IMR-90 (cell line): ENCODE measurements at regions not wholly inside any gene's neighbourhood (a gene's known extent, or its start where the extent isn't known, plus 50 kb on each side); places are given as distances from the start of the nearest gene placed in this dataset.

ENCODE experiments used
- ATAC-seq: fragments of 200-7000 bp; cut with Tn5 transposase; 2 replicates; pipeline ENCODE4 v1.9.1; 2020; ENCODE audit warnings: low read depth, mild to moderate bottlenecking, moderate library complexity
- BruUV-seq: library from RNA; stranded (reverse); fragments of 400-500 nt; replicated peaks from 2 replicates; lab custom pipeline; 2021; lab: Mats Ljungman, UMichigan
- CTCF ChIA-PET: fragments of 300-600 bp; formaldehyde crosslinking; extraction: SDS; loops from one replicate; lab custom pipeline; 2021; ENCODE audit warnings: antibody characterized with exemption; lab: Yijun Ruan, JAX
- POLR2A ChIA-PET: fragments of 300-600 bp; sonication (Branson Sonifier 250); formaldehyde crosslinking; loops from one replicate; lab custom pipeline; 2022; ENCODE audit warnings: antibody characterized with exemption; ENCODE audit not compliant: unreplicated experiment; lab: Charles Lee
- DNase-seq: peaks from one replicate; pipeline ENCODE4 v3.0.0; 2013
- H2AFZ ChIP-seq: replicated peaks from 2 replicates; pipeline ENCODE3; 2013; ENCODE audit warnings: low read length, mild to moderate bottlenecking; ENCODE audit not compliant: poor library complexity
- H2AK5ac ChIP-seq: 2 replicates; pipeline ENCODE4 v1.6.1; 2013; ENCODE audit warnings: low read depth, low read length, inconsistent platforms
- H2AK9ac ChIP-seq: replicated peaks from 2 replicates; pipeline ENCODE3; 2013; ENCODE audit warnings: mild to moderate bottlenecking, low read depth, low read length, moderate library complexity; ENCODE audit not compliant: poor library complexity
- H2BK120ac ChIP-seq: 2 replicates; pipeline ENCODE4 v1.6.1; 2013; ENCODE audit warnings: low read depth, low read length, inconsistent platforms
- H2BK15ac ChIP-seq: 3 replicates; pipeline ENCODE4 v1.6.1; 2013; ENCODE audit warnings: low read depth, low read length, inconsistent platforms
- H2BK20ac ChIP-seq: 2 replicates; pipeline ENCODE4 v1.6.1; 2013; ENCODE audit warnings: low read depth, mild to moderate bottlenecking, inconsistent platforms, low read length, moderate library complexity
- H2BK5ac ChIP-seq: 2 replicates; pipeline ENCODE4 v1.6.1; 2013; ENCODE audit warnings: mild to moderate bottlenecking, low read depth, low read length, inconsistent platforms; ENCODE audit not compliant: poor library complexity, severe bottlenecking
- H3K14ac ChIP-seq: replicated peaks from 2 replicates; pipeline ENCODE4 v1.6.1; 2013; ENCODE audit warnings: low read depth, low read length, inconsistent platforms
- H3K18ac ChIP-seq: 2 replicates; pipeline ENCODE4 v1.6.1; 2013; ENCODE audit warnings: low read depth, low read length, control low read depth
- H3K23ac ChIP-seq: 2 replicates; pipeline ENCODE4 v1.6.1; 2013; ENCODE audit warnings: low read depth, low read length, inconsistent platforms
- H3K27ac ChIP-seq: 2 replicates; pipeline ENCODE4 v1.5.1; 2013; ENCODE audit warnings: mild to moderate bottlenecking, control low read depth, low read length; ENCODE audit not compliant: insufficient read depth
- H3K27me3 ChIP-seq: 2 replicates; pipeline ENCODE4 v1.6.1; 2013; ENCODE audit warnings: low read length; ENCODE audit not compliant: control insufficient read depth, insufficient read depth
- H3K36me3 ChIP-seq: 2 replicates; pipeline ENCODE4 v1.6.1; 2013; ENCODE audit warnings: low read length, mixed read lengths; ENCODE audit not compliant: control insufficient read depth, insufficient read depth
- H3K4ac ChIP-seq: 2 replicates; pipeline ENCODE4 v1.6.1; 2013; ENCODE audit warnings: low read depth, low read length, inconsistent platforms
- H3K4me1 ChIP-seq: 2 replicates; pipeline ENCODE4 v1.6.1; 2013; ENCODE audit warnings: low read length, mixed read lengths; ENCODE audit not compliant: control insufficient read depth, insufficient read depth
- H3K4me2 ChIP-seq: 2 replicates; pipeline ENCODE4 v1.6.1; 2013; ENCODE audit warnings: low read depth, mild to moderate bottlenecking, control low read depth, low read length, moderate library complexity
- H3K4me3 ChIP-seq: 2 replicates; pipeline ENCODE4 v1.5.1; 2013; ENCODE audit warnings: low read depth, mild to moderate bottlenecking, control low read depth, low read length, moderate library complexity; ENCODE audit not compliant: insufficient read depth
- H3K56ac ChIP-seq: 2 replicates; pipeline ENCODE4 v1.6.1; 2013; ENCODE audit warnings: low read length, inconsistent platforms; ENCODE audit not compliant: insufficient read depth; ENCODE audit errors: extremely low read depth
- H3K79me1 ChIP-seq, 2 experiments: 2 replicates each; pipeline ENCODE4 v1.6.1; 2013; ENCODE audit warnings: low read length in 2 of 2, inconsistent platforms in 1 of 2, low read depth in 1 of 2
- H3K9ac ChIP-seq: 2 replicates; pipeline ENCODE4 v1.6.1; 2013; ENCODE audit warnings: low read depth, low read length, control low read depth
- H3K9me1 ChIP-seq: 2 replicates; pipeline ENCODE4 v1.6.1; 2013; ENCODE audit warnings: low read length, inconsistent platforms; ENCODE audit not compliant: insufficient read depth
- H3K9me3 ChIP-seq: 2 replicates; pipeline ENCODE4 v1.6.1; 2013; ENCODE audit warnings: low read length; ENCODE audit not compliant: control insufficient read depth, insufficient read depth
- H4K20me1 ChIP-seq: 2 replicates; pipeline ENCODE4 v1.6.1; 2013; ENCODE audit warnings: low read length, inconsistent platforms; ENCODE audit not compliant: insufficient read depth
- H4K5ac ChIP-seq: 2 replicates; pipeline ENCODE4 v1.6.1; 2013; ENCODE audit warnings: mild to moderate bottlenecking, low read depth, low read length, control low read depth
- H4K8ac ChIP-seq, 2 experiments: 2 replicates each; pipeline ENCODE4 v1.6.1; 2013; ENCODE audit warnings: low read depth in 2 of 2, low read length in 2 of 2, control low read depth in 1 of 2, inconsistent platforms in 1 of 2
- H4K91ac ChIP-seq: 2 replicates; pipeline ENCODE4 v1.6.1; 2013; ENCODE audit warnings: low read depth, low read length, inconsistent platforms; ENCODE audit not compliant: insufficient read depth
- BHLHE40 ChIP-seq: fragments of 150-350 bp; IDR thresholded peaks from 2 replicates; pipeline ENCODE4 v1.6.1; 2016; ENCODE audit warnings: mild to moderate bottlenecking, low read depth, low read length
- CEBPB ChIP-seq: IDR thresholded peaks from 2 replicates; pipeline ENCODE4 v1.6.1; 2012; ENCODE audit warnings: low read depth, low read length, improper control_type of control experiment
- CHD1 ChIP-seq: IDR thresholded peaks from 2 replicates; pipeline ENCODE4 v1.6.1; 2012; ENCODE audit warnings: low read depth, low read length, improper control_type of control experiment
- CTCF ChIP-seq: conservative IDR thresholded peaks from 2 replicates; pipeline ENCODE4 v1.5.1; 2012; ENCODE audit warnings: mild to moderate bottlenecking, low read depth, low read length, improper control_type of control experiment
- FOS ChIP-seq: fragments of 150-350 bp; IDR thresholded peaks from 2 replicates; pipeline ENCODE4 v1.6.1; 2016; ENCODE audit warnings: low read depth, low read length
- MAFK ChIP-seq: IDR thresholded peaks from 2 replicates; pipeline ENCODE4 v1.6.1; 2012; ENCODE audit warnings: low read depth, low read length, improper control_type of control experiment
- MAZ ChIP-seq: IDR thresholded peaks from 2 replicates; pipeline ENCODE4 v1.6.1; 2012; ENCODE audit warnings: low read depth, mild to moderate bottlenecking, low read length, improper control_type of control experiment, moderate library complexity, borderline replicate concordance
- MXI1 ChIP-seq: IDR thresholded peaks from 2 replicates; pipeline ENCODE4 v1.6.1; 2012; ENCODE audit warnings: low read depth, mild to moderate bottlenecking, low read length, moderate library complexity, borderline replicate concordance
- NFE2L2 ChIP-seq: fragments of 150-350 bp; IDR thresholded peaks from 2 replicates; pipeline ENCODE4 v1.6.1; 2016; ENCODE audit warnings: low read depth, mild to moderate bottlenecking, low read length
- POLR2A ChIP-seq: IDR thresholded peaks from 2 replicates; pipeline ENCODE4 v1.6.1; 2012; ENCODE audit warnings: mild to moderate bottlenecking, low read depth, low read length
- RAD21 ChIP-seq: IDR thresholded peaks from 2 replicates; pipeline ENCODE4 v1.6.1; 2012; ENCODE audit warnings: low read length, improper control_type of control experiment
- RCOR1 ChIP-seq: IDR thresholded peaks from 2 replicates; pipeline ENCODE4 v1.6.1; 2012; ENCODE audit warnings: mild to moderate bottlenecking, low read length, improper control_type of control experiment; ENCODE audit not compliant: insufficient replicate concordance
- RFX5 ChIP-seq: IDR thresholded peaks from 2 replicates; pipeline ENCODE4 v1.8.0; 2012; ENCODE audit warnings: low read depth, mild to moderate bottlenecking, low read length, moderate library complexity
- SMC3 ChIP-seq: fragments of 150-350 bp; IDR thresholded peaks from 2 replicates; pipeline ENCODE4 v1.6.1; 2016; ENCODE audit warnings: low read depth, mild to moderate bottlenecking, antibody characterized with exemption, low read length, moderate library complexity
- WGBS, 2 experiments: methylation state at CpG; one replicate each; pipeline versions ENCODE4 v1.1.5 to v1.1.7; 2013; ENCODE audit warnings: missing lambda C conversion rate in 2 of 2; ENCODE audit not compliant: insufficient read length in 1 of 2; ENCODE audit errors: extremely low coverage in 2 of 2; 5-methylcytosine and 5-hydroxymethylcytosine counted together
- dilution Hi-C: fragments of 300-500 bp; cut with HindIII; formaldehyde crosslinking; loops from one replicate; pipeline ENCODE4 v1.14.3; 2018; ENCODE audit warnings: low sequenced_read_pairs; ENCODE audit not compliant: unreplicated experiment
- in situ Hi-C: fragments of 300-500 bp; cut with MboI; formaldehyde crosslinking; loops from 3 replicates; pipeline ENCODE4 v1.14.3; 2019; ENCODE audit warnings: low sequenced_read_pairs, inconsistent platforms, mixed read lengths
- intact Hi-C: fragments of 100-400 bp; cut with micrococcal nuclease; formaldehyde crosslinking; loops from 2 replicates; pipeline ENCODE4 v1.10.0; 2022
- TF ChIP-seq, protein P1 (sequence below): fragments of 150-350 bp; IDR thresholded peaks from 2 replicates; pipeline ENCODE4 v1.6.1; 2017; ENCODE audit warnings: mild to moderate bottlenecking, antibody characterized with exemption, low read length, low read depth
- TF ChIP-seq, protein P2 (sequence below): fragments of 150-350 bp; IDR thresholded peaks from 2 replicates; pipeline ENCODE4 v1.6.1; 2016; ENCODE audit warnings: low read depth, mild to moderate bottlenecking, low read length, moderate library complexity, borderline replicate concordance

- H2AK9ac ChIP-seq: no peak overlapping the region
- no TSS peak for BruUV-seq
These were observed 705.4 kb upstream of the B3GALT2 start for GRCh38 chr1:193891788-193892187.

More at GRCh38 chr1:193891788-193892187, 705.4 kb upstream of the B3GALT2 start:
- H3K4me1 ChIP-seq: no peaks in the 10 kb centered on the region
- no peak overlapping the region for H3K27ac ChIP-seq
- no peak overlapping the region for H3K9ac ChIP-seq
- CTCF ChIA-PET: no interaction called here
- no peaks in the 10 kb centered on the region for H4K20me1 ChIP-seq
- H3K23ac ChIP-seq: no peak overlapping the region
- H3K36me3 ChIP-seq: no peaks in the 10 kb centered on the region
- ATAC-seq (no peak), DNase-seq (no peak)
- H3K79me1 ChIP-seq: no peaks in the 10 kb centered on the region
- no peaks in the 10 kb centered on the region for H3K27me3 ChIP-seq
- no peak overlapping the region for H4K8ac ChIP-seq
- 71% methylated on average over 1 of the region's 2 CpGs; no CpG with 5 or more reads in 1 of the 2 experiments for WGBS, 2 experiments
- in situ Hi-C loops: no loop called here
- intact Hi-C loops: no loop called here
- H2BK5ac ChIP-seq: no peak overlapping the region
- H3K56ac ChIP-seq: no peak overlapping the region
- no peak overlapping the region for H3K18ac ChIP-seq
- no peak overlapping the region for H2AFZ ChIP-seq
- H4K5ac ChIP-seq: no peak overlapping the region
- H4K91ac ChIP-seq: no peak overlapping the region
- no peak overlapping the region for H3K14ac ChIP-seq
- H2AK5ac ChIP-seq: no peak overlapping the region
- H2BK20ac ChIP-seq: no peak overlapping the region
- H3K4ac ChIP-seq: no peak overlapping the region
- no peak overlapping the region for H2BK15ac ChIP-seq
- POLR2A ChIA-PET: no interaction called here
- H3K4me2 ChIP-seq: no peak overlapping the region
- H2BK120ac ChIP-seq: no peak overlapping the region
- dilution Hi-C loops: no loop called here
- no peaks in the 10 kb centered on the region for H3K9me3 ChIP-seq
- TF ChIP-seq POLR2A (no peak), RCOR1 (no peak), BHLHE40 (no peak), MAFK (no peak), SMC3 (no peak), MXI1 (no peak), CHD1 (no peak), RAD21 (no peak), MAZ (no peak), CEBPB (no peak), RFX5 (no peak), FOS (no peak), NFE2L2 (no peak), CTCF (no peak)
- TF ChIP-seq, protein P1, sequence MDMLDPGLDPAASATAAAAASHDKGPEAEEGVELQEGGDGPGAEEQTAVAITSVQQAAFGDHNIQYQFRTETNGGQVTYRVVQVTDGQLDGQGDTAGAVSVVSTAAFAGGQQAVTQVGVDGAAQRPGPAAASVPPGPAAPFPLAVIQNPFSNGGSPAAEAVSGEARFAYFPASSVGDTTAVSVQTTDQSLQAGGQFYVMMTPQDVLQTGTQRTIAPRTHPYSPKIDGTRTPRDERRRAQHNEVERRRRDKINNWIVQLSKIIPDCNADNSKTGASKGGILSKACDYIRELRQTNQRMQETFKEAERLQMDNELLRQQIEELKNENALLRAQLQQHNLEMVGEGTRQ: no peak
- TF ChIP-seq, protein P2, sequence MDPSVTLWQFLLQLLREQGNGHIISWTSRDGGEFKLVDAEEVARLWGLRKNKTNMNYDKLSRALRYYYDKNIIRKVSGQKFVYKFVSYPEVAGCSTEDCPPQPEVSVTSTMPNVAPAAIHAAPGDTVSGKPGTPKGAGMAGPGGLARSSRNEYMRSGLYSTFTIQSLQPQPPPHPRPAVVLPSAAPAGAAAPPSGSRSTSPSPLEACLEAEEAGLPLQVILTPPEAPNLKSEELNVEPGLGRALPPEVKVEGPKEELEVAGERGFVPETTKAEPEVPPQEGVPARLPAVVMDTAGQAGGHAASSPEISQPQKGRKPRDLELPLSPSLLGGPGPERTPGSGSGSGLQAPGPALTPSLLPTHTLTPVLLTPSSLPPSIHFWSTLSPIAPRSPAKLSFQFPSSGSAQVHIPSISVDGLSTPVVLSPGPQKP: no peak
- no peak overlapping the region for H3K4me3 ChIP-seq
- H3K9me1 ChIP-seq: no peaks in the 10 kb centered on the region
